Esophagus squamous epithelium (tissue), 4 donors: ENCODE measurements at regions not wholly inside any gene's neighbourhood (a gene's known extent, or its start where the extent isn't known, plus 50 kb on each side); places are given as distances from the start of the nearest gene placed in this dataset.

Experiments used
- POLR2A ChIP-seq, 4 donors: fragments of 450-650 bp; IDR thresholded peaks; one replicate each; pipeline ENCODE4 v1.6.1; 2017; ENCODE audit warnings: antibody characterized with exemption in 4 of 4, mild to moderate bottlenecking in 4 of 4, moderate library complexity in 3 of 4
- TF ChIP-seq, protein P1 (sequence below), 6 experiments: fragments of 450-650 bp in 4 of 6; fragments of 200-600 bp in 2 of 6; sonication (generic) in 2 of 6; IDR thresholded peaks; one replicate each; pipeline ENCODE4 v1.5.1; 2016 to 2019; ENCODE audit warnings: antibody characterized with exemption in 6 of 6, mild to moderate bottlenecking in 4 of 6, moderate library complexity in 4 of 6

DNA sequence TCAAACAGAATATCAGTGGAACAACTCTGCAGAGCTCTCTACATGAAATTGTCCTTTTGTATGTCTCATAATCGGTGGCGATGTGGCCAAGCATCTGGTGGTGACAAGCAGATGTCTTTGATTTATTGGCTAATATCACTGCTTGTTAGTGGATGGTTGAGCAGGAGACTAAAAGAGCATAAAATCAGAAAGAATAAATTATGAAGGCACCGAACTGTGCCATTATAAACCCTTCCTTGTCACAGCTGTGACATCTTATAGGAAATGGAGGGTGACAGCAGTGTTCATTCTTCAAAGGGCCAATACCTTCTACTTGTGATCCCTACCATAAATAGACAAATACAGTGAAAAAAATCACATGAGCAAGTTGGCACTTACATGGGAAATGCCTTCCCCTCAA, 1404.3 kb downstream of the MAT2B start:
- TF ChIP-seq, protein P1, sequence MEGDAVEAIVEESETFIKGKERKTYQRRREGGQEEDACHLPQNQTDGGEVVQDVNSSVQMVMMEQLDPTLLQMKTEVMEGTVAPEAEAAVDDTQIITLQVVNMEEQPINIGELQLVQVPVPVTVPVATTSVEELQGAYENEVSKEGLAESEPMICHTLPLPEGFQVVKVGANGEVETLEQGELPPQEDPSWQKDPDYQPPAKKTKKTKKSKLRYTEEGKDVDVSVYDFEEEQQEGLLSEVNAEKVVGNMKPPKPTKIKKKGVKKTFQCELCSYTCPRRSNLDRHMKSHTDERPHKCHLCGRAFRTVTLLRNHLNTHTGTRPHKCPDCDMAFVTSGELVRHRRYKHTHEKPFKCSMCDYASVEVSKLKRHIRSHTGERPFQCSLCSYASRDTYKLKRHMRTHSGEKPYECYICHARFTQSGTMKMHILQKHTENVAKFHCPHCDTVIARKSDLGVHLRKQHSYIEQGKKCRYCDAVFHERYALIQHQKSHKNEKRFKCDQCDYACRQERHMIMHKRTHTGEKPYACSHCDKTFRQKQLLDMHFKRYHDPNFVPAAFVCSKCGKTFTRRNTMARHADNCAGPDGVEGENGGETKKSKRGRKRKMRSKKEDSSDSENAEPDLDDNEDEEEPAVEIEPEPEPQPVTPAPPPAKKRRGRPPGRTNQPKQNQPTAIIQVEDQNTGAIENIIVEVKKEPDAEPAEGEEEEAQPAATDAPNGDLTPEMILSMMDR (IDR thresholded peaks at IDR 0.05), result no peak
- no peak for TF ChIP-seq POLR2A (IDR thresholded peaks at IDR 0.05)
